HG03135 (cell line): ENCODE measurements at regions not wholly inside any gene's neighbourhood (a gene's known extent, or its start where the extent isn't known, plus 50 kb on each side); places are given as distances from the start of the nearest gene placed in this dataset.
"Not testable (repeated sequence)": the region's sequence is repeated elsewhere in the genome, so short reads cannot be mapped to it uniquely, and the experiment has no call there.

Experiments
- ATAC-seq: cut with Tn5 transposase; IDR thresholded peaks from one replicate; pipeline ENCODE4 v1.9.1; 2021; ENCODE audit warnings: mild to moderate bottlenecking, moderate library complexity; ENCODE audit not compliant: unreplicated experiment

GRCh38 chr2:236998758-236999157, 86.9 kb upstream of the COPS8 start:
- no peak for ATAC-seq

GRCh38 chr2:237000481-237000880, 85.2 kb upstream of the COPS8 start:
- no peak for ATAC-seq

- not testable (repeated sequence) for ATAC-seq
These were observed 80.3 kb upstream of the COPS8 start for GRCh38 chr2:237005341-237005740.

GRCh38 chr2:237011206-237011795, 74.4 kb upstream of the COPS8 start:
- ATAC-seq, result no peak

GRCh38 chr2:237012004-237012403, 73.7 kb upstream of the COPS8 start:
- no peak for ATAC-seq

GRCh38 chr2:237012577-237013267, 73.0 kb upstream of the COPS8 start:
- no peak for ATAC-seq

GRCh38 chr2:237016121-237016915, 69.4 kb upstream of the COPS8 start:
- ATAC-seq, result no peak

- ATAC-seq, result no peak
These were observed 65.6 kb upstream of the COPS8 start for GRCh38 chr2:237020090-237020489.

GRCh38 chr2:237022533-237022932, 63.2 kb upstream of the COPS8 start:
- ATAC-seq, result no peak

- no peak for ATAC-seq
These were observed 61.4 kb upstream of the COPS8 start for GRCh38 chr2:237024255-237024654.

- no peak for ATAC-seq
These were observed 60.4 kb upstream of the COPS8 start for GRCh38 chr2:237025090-237025865.

GRCh38 chr2:237026981-237027711, 58.5 kb upstream of the COPS8 start:
- ATAC-seq, result no peak

GRCh38 chr2:237027712-237028029, 58.0 kb upstream of the COPS8 start:
- no peak for ATAC-seq

- ATAC-seq, result no peak
These were observed 55.3 kb upstream of the COPS8 start for GRCh38 chr2:237030382-237030781.

- ATAC-seq, result no peak
These were observed 52.1 kb upstream of the COPS8 start for GRCh38 chr2:237033536-237034060.

- ATAC-seq, result no peak
These were observed 49.8 kb upstream of the COPS8 start for GRCh38 chr2:237035781-237036475.
